Occipital lobe (tissue), 1 donor: ENCODE measurements at regions not wholly inside any gene's neighbourhood (a gene's known extent, or its start where the extent isn't known, plus 50 kb on each side); places are given as distances from the start of the nearest gene placed in this dataset.
"Not testable (repeated sequence)": the region's sequence is repeated elsewhere in the genome, so short reads cannot be mapped to it uniquely, and the experiment has no call there.

ENCODE experiments used
- DNase-seq: peaks from one replicate; lab custom pipeline; 2025; lab: John Stamatoyannopoulos, UW

DNA sequence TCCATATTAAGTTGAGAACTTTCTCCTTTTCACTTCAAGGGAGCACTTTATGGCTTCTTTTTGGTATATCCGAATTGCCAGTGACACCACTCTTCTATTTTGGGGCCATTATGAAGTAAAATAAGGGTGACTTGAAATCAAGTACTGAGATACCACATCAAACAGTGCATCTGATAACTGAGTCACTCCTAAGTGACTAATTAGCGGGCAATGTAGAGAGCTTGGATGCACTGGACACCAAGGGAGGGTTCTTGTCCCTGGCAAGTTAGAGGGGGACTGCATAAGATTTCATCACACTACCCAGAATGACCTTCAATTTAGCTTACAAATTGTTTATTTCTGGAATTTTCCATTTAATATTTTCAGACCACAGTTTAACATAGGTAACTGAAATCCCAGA, 813.9 kb upstream of the CDH10 start:
- no peak for DNase-seq

DNA sequence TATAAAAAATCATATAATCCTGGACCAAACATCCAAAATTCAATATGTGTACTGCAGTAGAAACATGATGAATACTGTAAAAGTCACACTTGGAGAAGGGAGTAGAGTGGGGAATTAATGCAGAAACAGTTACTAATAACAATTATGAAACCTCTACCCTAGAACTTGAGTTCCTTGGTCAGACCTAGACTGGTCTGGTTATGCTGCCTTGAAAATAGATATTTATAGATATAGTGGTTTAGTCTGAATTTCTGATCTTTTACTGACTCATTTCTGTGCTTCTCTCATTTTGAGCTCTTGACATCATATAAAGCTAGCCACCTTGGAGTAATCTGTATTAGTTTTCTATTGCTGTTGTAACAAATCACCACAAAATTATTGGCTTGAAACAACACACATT, 808.7 kb upstream of the CDH10 start:
- DNase-seq, result no peak

DNA sequence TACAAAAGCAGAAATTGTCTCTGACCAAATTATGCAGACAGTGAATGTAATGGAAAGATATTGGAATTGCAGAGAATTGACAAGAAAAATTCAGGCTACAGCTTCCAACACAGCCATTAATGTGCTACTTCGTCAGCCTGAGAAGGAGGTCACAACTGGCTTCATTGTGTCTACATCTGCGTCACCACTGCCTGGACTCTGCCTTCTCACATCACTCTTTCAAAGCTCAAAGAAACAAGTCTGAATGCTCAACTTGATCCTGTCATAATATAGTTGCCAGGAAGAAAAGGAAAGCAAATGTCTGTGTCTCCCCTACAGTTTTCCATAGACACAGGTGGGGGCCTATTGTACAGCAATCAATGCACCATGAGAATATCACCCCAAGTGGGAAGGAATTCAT, 806.5 kb upstream of the CDH10 start:
- DNase-seq, result no peak

- no peak for DNase-seq
These were observed 803.9 kb upstream of the CDH10 start for GRCh38 chr5:25448646-25449045.

- no peak for DNase-seq
These were observed 803.4 kb upstream of the CDH10 start for GRCh38 chr5:25448190-25448621.

- not testable (repeated sequence) for DNase-seq
These were observed 801.3 kb upstream of the CDH10 start for GRCh38 chr5:25446061-25446420.

GRCh38 chr5:25445381-25446060, 800.7 kb upstream of the CDH10 start:
- DNase-seq, result not testable (repeated sequence)

DNA sequence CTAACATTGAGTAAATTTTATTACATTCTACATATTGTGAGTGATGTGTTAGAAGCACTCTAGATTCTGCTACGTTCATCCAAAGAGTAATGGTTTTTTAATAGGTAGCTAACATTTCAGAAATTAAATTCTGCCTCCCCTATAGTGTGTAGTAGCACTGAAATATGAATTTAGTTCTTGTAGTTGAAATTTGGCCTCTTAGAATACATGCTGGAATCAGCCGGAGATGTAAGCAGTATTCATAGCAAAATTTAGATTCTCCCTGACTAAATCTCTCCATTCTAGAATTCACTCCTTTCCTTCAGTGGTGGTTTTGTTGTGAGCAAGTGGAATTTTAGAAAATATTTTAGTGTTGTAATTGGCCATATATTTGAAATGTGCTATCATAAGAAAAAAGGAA, 799.9 kb upstream of the CDH10 start:
- no peak for DNase-seq

- no peak for DNase-seq
These were observed 797.0 kb upstream of the CDH10 start for GRCh38 chr5:25441810-25442209.

- DNase-seq, result no peak
These were observed 794.2 kb upstream of the CDH10 start for GRCh38 chr5:25439025-25439424.

GRCh38 chr5:25438375-25438774, 793.6 kb upstream of the CDH10 start:
- not testable (repeated sequence) for DNase-seq

GRCh38 chr5:25436452-25436851, 791.7 kb upstream of the CDH10 start:
- DNase-seq, result no peak

GRCh38 chr5:25435882-25436281, 791.1 kb upstream of the CDH10 start:
- DNase-seq, result no peak

DNA sequence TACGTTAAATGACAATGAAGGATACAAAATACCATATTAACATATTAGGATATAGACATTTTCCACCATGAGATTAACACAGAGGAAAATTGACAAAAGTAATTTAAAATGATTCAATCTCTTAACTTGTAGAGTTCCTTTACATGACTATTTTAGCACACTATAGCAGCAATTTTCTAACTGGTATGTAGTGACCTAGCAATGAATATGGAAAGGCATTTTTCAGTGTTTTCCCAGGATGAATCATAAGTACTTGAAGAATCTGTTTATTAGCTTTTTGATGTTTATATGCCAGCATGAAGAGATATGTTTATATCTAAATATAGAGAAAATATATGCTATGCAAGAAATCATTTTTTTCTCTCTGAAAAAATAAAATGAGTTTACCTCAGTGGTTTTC, 782.5 kb upstream of the CDH10 start:
- DNase-seq, result no peak

- no peak for DNase-seq
These were observed 778.5 kb upstream of the CDH10 start for GRCh38 chr5:25423271-25423670.

DNA sequence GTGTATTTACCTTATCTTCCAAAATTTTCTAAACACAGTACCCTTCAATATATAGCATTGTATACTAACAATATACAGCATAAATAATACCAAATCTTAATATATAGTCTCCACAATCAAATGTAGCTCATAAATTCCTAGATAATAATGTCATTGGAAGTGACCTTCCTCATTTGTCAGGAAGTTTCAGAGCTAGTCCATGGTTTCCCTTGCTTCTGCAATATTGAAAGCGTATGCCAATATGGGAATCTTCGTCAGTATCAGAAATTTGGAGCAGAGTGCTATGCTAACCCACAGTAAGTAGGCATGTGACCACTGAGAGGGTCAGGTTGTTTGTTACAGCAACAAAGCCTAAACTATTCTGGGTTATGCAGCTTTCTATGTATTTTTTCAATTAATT, 774.9 kb upstream of the CDH10 start:
- DNase-seq, result no peak

DNA sequence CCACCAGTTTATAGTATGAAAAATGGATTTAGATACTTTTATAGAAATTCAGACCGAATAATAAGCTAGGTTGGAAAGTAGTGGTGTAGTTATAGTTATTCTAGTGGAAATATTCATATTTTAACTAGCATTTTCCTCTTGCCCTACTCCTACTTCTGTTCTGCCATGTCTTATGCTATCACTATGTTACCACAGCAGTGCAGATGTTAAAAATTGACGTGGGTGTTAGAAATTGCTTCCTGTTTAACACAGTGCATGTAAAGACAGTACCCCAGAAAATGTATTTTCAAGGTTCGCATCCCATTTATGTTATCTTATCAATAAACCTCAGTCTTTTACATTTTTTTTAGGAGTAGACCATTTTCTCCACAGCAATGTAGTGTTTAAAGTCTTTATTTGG, 774.2 kb upstream of the CDH10 start:
- DNase-seq, result no peak

DNA sequence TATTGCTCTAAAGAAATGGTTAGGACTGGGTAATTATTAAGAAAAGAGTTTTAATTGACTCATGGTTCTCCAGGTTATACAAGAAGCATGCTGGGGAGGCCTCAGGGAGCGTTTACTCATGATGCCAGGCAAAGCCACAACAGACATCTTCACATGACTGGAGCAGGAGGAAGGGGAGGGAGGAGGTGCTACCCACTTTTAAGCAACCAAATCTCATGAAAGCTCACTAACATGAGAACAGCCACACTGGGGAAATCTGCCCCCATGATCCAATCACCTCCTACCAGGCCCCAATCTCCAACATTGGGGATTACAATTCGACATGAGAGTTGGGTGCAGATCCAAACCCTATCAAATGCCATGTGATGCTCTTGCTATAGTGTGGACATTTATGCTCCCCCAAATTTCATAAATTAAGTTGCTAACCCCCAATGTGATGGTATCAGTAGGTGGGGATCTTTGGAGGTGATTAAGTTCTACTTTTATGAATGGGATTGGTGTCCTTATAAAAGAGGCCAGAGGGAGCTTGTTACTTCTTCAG, 773.6 kb upstream of the CDH10 start:
- DNase-seq, result no peak

DNA sequence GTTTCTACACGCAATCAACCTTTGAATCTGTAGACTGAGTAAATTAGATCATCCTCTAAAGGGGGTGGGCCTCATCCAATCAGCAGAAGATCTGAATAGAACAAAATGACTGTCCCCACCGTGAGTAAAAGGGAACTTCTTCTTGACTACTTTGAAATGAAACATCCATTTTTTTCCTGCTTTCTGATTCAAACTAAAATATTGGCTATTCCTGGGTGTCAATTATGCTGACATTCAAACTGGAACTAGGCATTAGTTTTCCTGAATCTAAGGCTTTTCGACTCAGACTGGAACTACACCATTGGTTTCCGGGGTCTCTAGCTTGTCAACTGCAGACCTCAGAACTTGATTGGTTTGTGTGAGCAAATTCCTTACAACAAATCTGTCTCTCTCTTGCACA, 772.2 kb upstream of the CDH10 start:
- no peak for DNase-seq

DNA sequence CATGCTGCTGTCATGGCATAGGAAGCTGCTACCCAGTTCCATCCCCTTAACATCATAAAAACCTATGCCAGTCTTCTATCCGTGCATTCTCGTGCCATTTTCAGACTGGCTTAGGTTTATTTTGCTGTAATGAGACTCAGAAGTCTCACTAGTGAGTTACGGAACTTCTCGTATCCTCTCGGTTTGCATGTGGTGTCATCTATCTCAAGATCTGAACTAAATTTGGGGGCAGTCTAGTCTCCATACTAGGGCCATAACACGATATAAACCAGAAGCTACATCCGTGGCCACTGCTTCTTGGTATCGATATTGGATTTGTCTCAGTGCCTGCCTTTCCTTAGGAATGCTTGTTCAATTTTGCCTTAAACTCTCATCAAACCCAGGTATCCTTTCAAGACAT, 771.2 kb upstream of the CDH10 start:
- no peak for DNase-seq

DNA sequence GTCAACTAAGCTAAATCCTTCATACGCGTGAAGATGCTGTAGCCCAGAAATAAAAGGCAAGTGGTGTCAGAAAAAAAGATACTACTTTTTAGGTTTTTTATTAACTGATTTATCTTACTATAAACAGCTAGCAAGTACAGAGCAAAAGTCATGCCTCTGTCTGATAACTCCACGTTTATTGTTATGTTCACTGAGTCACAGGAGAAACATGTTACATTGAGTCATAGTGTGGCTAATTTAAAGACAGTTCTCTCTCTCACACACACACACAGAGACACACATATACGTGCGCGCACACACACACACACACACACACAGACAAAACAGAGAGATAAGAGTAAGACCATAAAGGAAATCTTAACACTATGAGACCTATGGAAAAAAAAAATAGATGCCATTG, 770.0 kb upstream of the CDH10 start:
- DNase-seq, result no peak

GRCh38 chr5:25412116-25412661, 767.4 kb upstream of the CDH10 start:
- no peak for DNase-seq

DNA sequence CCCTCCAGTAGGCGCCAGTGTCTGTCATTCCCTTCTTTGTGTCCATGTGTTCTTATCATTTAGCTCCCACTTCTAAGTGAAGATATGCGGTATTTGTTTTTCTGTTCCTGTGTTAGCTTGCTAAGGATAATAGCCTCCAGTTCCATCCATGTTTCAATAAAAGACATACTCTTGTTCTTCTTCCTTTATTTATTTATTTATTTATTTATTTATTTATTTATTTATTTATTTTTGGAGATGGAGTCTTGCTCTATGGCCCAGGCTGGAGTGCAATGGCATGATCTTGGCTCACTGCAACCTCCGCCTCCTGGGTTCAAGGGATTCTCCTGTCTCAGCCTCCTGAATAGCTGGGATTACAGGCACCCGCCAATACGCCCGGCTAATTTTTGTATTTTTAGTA, 762.6 kb upstream of the CDH10 start:
- DNase-seq, result not testable (repeated sequence)

DNA sequence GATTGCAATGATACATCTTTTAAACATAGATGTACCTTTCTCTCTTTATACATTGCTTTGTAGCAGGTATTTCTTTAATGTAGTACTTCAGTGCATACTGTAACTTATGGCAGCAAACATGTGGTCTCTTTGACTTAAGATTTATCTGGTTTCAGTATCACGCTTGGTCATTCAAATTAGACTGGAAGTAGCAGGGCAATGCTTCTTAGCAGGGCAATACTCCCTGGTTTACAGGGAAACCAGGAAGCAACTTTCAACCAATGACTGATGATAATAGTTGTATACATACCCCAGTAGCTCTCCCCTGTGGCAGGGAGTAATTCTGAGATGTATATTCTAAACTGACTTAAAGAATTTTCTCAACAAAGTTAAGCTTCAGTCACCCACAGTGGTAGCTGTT, 761.1 kb upstream of the CDH10 start:
- no peak for DNase-seq
